ENCODE measurements at regions not wholly inside any gene's neighbourhood (a gene's known extent, or its start where the extent isn't known, plus 50 kb on each side); places are given as distances from the start of the nearest gene placed in this dataset.
A peak's percentile ranks its signal among the peaks of the same experiment; 100 is the strongest.
"Not testable (repeated sequence)": the region's sequence is repeated elsewhere in the genome, so short reads cannot be mapped to it uniquely, and the experiment has no call there.

DNA sequence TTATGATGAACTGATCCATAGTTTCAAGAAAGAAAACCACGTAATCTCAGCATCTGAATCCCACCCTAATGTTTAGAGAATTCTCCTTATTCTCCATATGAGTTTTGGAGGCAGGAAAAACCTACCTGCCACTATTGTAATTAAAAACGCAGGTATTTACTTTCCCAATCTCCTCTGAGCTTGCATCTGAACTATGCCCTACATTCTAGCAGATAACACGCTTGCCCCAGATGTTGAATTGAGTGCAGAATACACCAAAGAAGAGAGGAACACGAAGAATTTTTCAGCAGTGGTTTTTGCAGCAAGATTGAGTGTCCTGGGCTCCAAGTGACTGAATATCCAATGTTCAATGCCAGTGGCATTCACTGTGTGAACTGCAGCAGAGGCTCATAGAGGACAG, 182.4 kb downstream of the COX18 start:
- Mint-ChIP-seq H3K9me3 (peaks cover 8% of the 10 kb centered on the region), H3K27me3 (ENCODE audit: insufficient read depth, low read depth) (peaks cover 2% of the 10 kb centered on the region), H3K27ac (no peak overlapping the region), H3K4me3 (no peak overlapping the region), H3K36me3 (no peaks in the 10 kb centered on the region), H3K4me1 (no peaks in the 10 kb centered on the region)
- Histone ChIP-seq H3K79me2 (ENCODE audit: low read depth) (no peaks in the 10 kb centered on the region), H2AFZ (replicated peaks) (no peak overlapping the region), H3K4me1 (no peaks in the 10 kb centered on the region), H3K27ac (no peak overlapping the region), H3F3A (ENCODE audit: low read depth) (no peaks in the 10 kb centered on the region), H3K9me3 (ENCODE audit: low read depth) (no peaks in the 10 kb centered on the region), H3K27me3 (no peaks in the 10 kb centered on the region), H3K4me3 (no peak overlapping the region), H4K20me1 (ENCODE audit: low read depth) (no peaks in the 10 kb centered on the region), H3K4me2 (no peak overlapping the region), H3K9ac (no peak overlapping the region), H3K36me3 (no peaks in the 10 kb centered on the region)
- TF ChIP-seq, protein P1, sequence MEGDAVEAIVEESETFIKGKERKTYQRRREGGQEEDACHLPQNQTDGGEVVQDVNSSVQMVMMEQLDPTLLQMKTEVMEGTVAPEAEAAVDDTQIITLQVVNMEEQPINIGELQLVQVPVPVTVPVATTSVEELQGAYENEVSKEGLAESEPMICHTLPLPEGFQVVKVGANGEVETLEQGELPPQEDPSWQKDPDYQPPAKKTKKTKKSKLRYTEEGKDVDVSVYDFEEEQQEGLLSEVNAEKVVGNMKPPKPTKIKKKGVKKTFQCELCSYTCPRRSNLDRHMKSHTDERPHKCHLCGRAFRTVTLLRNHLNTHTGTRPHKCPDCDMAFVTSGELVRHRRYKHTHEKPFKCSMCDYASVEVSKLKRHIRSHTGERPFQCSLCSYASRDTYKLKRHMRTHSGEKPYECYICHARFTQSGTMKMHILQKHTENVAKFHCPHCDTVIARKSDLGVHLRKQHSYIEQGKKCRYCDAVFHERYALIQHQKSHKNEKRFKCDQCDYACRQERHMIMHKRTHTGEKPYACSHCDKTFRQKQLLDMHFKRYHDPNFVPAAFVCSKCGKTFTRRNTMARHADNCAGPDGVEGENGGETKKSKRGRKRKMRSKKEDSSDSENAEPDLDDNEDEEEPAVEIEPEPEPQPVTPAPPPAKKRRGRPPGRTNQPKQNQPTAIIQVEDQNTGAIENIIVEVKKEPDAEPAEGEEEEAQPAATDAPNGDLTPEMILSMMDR (IDR thresholded peaks at IDR 0.05): no peak
- TF ChIP-seq EZH2 (IDR thresholded peaks at IDR 0.05) (no peak), EZH2phosphoT487 (IDR thresholded peaks at IDR 0.05) (no peak)
- no peak for DNase-seq (ENCODE audit: low spot score)

DNA sequence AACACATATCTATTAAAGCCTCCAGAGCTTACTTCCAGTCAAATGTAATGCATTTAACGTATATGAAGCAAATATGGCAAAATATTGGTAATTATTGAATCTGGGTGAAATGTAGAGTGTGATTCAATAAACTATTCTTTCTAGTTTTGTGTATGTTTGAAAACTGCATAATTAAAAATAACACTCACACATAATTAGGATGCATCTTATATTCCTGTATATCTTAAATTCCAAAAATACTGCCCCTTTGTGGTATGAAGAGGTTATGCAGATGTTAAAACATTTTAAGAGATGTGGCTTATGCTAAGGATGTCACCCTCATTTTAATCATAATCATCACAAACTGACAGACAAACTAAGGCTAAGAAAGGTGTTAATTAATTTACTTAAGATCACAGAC, 182.9 kb downstream of the COX18 start:
- no peaks in the 10 kb centered on the region for H3K4me1 Mint-ChIP-seq
- Histone ChIP-seq H3K36me3 (no peaks in the 10 kb centered on the region), H4K20me1 (ENCODE audit: low read depth) (no peaks in the 10 kb centered on the region), H2AFZ (replicated peaks) (no peak overlapping the region), H3K4me3 (no peak overlapping the region), H3K4me2 (no peak overlapping the region), H3K4me1 (no peaks in the 10 kb centered on the region), H3K79me2 (ENCODE audit: low read depth) (no peaks in the 10 kb centered on the region), H3K9ac (no peak overlapping the region), H3K9me3 (ENCODE audit: low read depth) (no peaks in the 10 kb centered on the region), H3F3A (ENCODE audit: low read depth) (no peaks in the 10 kb centered on the region), H3K27ac (no peak overlapping the region), H3K27me3 (no peaks in the 10 kb centered on the region)
- H3K36me3 Mint-ChIP-seq: no peaks in the 10 kb centered on the region
- TF ChIP-seq EZH2 (IDR thresholded peaks at IDR 0.05): no peak
- TF ChIP-seq, protein P1 (IDR thresholded peaks at IDR 0.05): peak; percentile 55
- H3K4me3 Mint-ChIP-seq: no peak overlapping the region
- DNase-seq (ENCODE audit: low spot score): no peak
- peaks cover 2% of the 10 kb centered on the region for H3K27me3 Mint-ChIP-seq (ENCODE audit: insufficient read depth, low read depth)
- H3K27ac Mint-ChIP-seq: no peak overlapping the region
- H3K9me3 Mint-ChIP-seq: peaks cover 8% of the 10 kb centered on the region

DNA sequence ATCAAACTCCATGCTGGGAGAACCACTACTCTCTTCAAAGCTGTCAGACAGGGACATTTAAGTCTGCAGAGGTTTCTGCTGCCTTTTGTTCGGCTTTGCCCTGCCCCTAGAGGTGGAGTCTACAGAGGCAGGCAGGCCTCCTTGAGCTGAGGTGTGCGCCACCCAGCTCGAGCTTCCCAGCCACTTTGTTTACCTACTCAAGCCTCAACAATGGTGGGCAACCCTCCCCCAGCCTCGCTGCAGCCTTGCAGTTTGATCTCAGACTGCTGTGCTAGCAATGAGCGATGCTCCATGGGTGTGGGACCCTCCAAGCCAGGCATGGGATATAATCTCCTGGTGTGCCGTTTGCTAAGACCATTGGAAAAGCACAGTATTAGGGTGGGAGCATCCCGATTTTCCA, 185.3 kb downstream of the COX18 start:
- not testable (repeated sequence) for DNase-seq (ENCODE audit: low spot score); H3K9me3 ChIP-seq (ENCODE audit: low read depth); H3K4me2 ChIP-seq; H3K36me3 Mint-ChIP-seq; H3K27ac ChIP-seq; H3K27me3 ChIP-seq; H2AFZ ChIP-seq (replicated peaks); H3K27ac Mint-ChIP-seq; H3K4me1 Mint-ChIP-seq; H3K4me3 ChIP-seq; H3K4me3 Mint-ChIP-seq; H3K9ac ChIP-seq; H3K79me2 ChIP-seq (ENCODE audit: low read depth); H3K27me3 Mint-ChIP-seq (ENCODE audit: insufficient read depth, low read depth); H3F3A ChIP-seq (ENCODE audit: low read depth); H3K36me3 ChIP-seq; H4K20me1 ChIP-seq (ENCODE audit: low read depth); H3K4me1 ChIP-seq
- H3K9me3 Mint-ChIP-seq: peaks cover 11% of the 10 kb centered on the region

DNA sequence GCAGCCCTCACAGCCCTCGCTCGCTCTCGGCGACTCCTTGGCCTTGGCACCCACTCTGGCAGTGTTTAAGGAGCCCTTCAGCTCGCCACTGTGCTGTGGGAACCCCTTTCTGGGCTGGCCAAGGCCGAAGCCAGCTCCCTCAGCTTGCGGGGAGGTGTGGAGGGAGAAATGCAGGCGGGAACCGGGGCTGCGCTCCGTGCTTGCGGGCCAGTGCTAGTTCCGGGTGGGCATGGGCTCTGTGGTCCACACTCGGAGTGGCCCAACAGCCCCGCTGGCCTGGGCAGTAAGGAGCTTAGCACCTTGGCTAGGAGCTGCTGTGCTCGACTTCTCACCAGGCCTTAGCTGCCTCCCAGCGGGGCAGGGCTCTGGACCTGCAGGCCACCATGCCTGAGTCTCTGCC, 192.6 kb downstream of the COX18 start:
- no peak for DNase-seq (ENCODE audit: low spot score)
- H3K79me2 ChIP-seq (ENCODE audit: low read depth): no peaks in the 10 kb centered on the region
- no peaks in the 10 kb centered on the region for H3K36me3 ChIP-seq
- H4K20me1 ChIP-seq (ENCODE audit: low read depth): no peaks in the 10 kb centered on the region
- H3K4me1 ChIP-seq: no peaks in the 10 kb centered on the region
- no peak overlapping the region for H3K4me3 ChIP-seq
- H2AFZ ChIP-seq (replicated peaks): no peak overlapping the region
- H3K27me3 Mint-ChIP-seq (ENCODE audit: insufficient read depth, low read depth): peaks cover 2% of the 10 kb centered on the region
- H3K27ac ChIP-seq: no peak overlapping the region
- H3K36me3 Mint-ChIP-seq: no peaks in the 10 kb centered on the region
- H3K4me1 Mint-ChIP-seq: peaks cover 12% of the 10 kb centered on the region
- H3K4me2 ChIP-seq: no peak overlapping the region
- no peaks in the 10 kb centered on the region for H3K9me3 ChIP-seq (ENCODE audit: low read depth)
- H3K9ac ChIP-seq: no peak overlapping the region
- no peak overlapping the region for H3K4me3 Mint-ChIP-seq
- TF ChIP-seq, protein P1 (IDR thresholded peaks at IDR 0.05): no peak
- no peak for TF ChIP-seq EZH2 (IDR thresholded peaks at IDR 0.05)
- TF ChIP-seq EZH2phosphoT487 (IDR thresholded peaks at IDR 0.05): no peak
- H3F3A ChIP-seq (ENCODE audit: low read depth): no peaks in the 10 kb centered on the region
- H3K27ac Mint-ChIP-seq: no peak overlapping the region
- H3K9me3 Mint-ChIP-seq: peaks cover 9% of the 10 kb centered on the region
- no peaks in the 10 kb centered on the region for H3K27me3 ChIP-seq
